Type B pancreatic cell (in vitro differentiated cells): ENCODE measurements at regions not wholly inside any gene's neighbourhood (a gene's known extent, or its start where the extent isn't known, plus 50 kb on each side); places are given as distances from the start of the nearest gene placed in this dataset.

ENCODE experiments used
- DNase-seq: peaks from one replicate; pipeline ENCODE4 v3.0.0; 2021; ENCODE audit warnings: mixed read lengths; ENCODE audit not compliant: unreplicated experiment; ENCODE audit errors: extremely low spot score
- H3K27ac Mint-ChIP-seq: 2 replicates; pipeline ENCODE4 v1.8.0; 2021; ENCODE audit warnings: mild to moderate bottlenecking, mixed read lengths
- H3K27me3 Mint-ChIP-seq: 2 replicates; pipeline ENCODE4 v1.8.0; 2021; ENCODE audit warnings: mixed read lengths
- H3K36me3 Mint-ChIP-seq: 2 replicates; pipeline ENCODE4 v1.8.0; 2021; ENCODE audit warnings: mixed read lengths
- H3K4me1 Mint-ChIP-seq: one replicate; pipeline ENCODE4 v1.8.0; 2021; ENCODE audit warnings: mixed read lengths; ENCODE audit not compliant: unreplicated experiment
- H3K4me3 Mint-ChIP-seq: 2 replicates; pipeline ENCODE4 v1.8.0; 2021; ENCODE audit warnings: mild to moderate bottlenecking, mixed read lengths
- H3K9me3 Mint-ChIP-seq: 2 replicates; pipeline ENCODE4 v1.8.0; 2021; ENCODE audit warnings: mixed read lengths
- TF ChIP-seq, protein P1 (sequence below): fragments of 200-600 bp; sonication (generic); conservative IDR thresholded peaks from 2 replicates; pipeline ENCODE4 v1.5.0; 2021; ENCODE audit warnings: antibody characterized with exemption, mild to moderate bottlenecking

DNA sequence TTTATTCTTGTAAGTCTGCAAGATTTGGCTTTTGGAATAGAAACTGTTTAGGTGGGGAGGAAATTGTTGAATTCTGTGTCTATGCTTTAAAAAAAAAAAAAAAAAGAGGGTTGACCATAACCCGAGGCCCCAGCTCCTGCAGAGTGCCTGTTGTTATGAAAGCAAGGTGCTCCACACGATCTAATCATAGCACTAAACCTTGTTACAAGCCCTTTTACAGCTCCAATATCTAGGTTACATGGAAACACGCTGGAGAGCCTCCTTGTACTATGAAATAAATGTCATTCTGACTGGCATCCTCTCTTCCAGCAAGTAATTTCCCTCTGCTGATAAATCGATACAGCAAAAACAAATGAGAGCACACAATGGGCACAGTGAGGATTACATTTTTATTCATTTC, 303.1 kb upstream of the SOX5 start:
- TF ChIP-seq, protein P1, sequence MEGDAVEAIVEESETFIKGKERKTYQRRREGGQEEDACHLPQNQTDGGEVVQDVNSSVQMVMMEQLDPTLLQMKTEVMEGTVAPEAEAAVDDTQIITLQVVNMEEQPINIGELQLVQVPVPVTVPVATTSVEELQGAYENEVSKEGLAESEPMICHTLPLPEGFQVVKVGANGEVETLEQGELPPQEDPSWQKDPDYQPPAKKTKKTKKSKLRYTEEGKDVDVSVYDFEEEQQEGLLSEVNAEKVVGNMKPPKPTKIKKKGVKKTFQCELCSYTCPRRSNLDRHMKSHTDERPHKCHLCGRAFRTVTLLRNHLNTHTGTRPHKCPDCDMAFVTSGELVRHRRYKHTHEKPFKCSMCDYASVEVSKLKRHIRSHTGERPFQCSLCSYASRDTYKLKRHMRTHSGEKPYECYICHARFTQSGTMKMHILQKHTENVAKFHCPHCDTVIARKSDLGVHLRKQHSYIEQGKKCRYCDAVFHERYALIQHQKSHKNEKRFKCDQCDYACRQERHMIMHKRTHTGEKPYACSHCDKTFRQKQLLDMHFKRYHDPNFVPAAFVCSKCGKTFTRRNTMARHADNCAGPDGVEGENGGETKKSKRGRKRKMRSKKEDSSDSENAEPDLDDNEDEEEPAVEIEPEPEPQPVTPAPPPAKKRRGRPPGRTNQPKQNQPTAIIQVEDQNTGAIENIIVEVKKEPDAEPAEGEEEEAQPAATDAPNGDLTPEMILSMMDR, result no peak
- Mint-ChIP-seq H3K27me3 (peaks cover 13% of the 10 kb centered on the region), H3K36me3 (peaks cover 5% of the 10 kb centered on the region), H3K4me1 (peaks cover 14% of the 10 kb centered on the region), H3K9me3 (peaks cover 3% of the 10 kb centered on the region), H3K27ac (no peak overlapping the region), H3K4me3 (peak overlapping the region; percentile 9)
- no peak for DNase-seq

DNA sequence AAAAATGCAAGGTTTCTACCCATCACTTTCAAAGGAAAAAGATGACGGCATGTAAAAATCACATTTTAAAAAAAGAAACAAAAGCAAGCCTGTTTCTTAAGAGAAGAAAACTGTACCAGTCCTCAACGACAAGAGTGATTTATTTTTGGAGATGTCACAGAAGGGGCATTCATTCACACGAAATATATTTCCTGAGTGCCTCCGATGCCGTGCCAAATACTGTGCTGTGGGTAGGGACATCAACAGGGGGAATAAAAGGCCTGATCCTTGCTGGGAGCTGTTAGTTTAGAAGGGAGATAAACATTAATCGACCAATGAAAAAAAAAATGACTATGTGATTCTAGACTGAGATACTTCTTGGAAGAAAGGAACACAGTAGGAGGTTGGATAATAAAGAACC, 297.5 kb upstream of the SOX5 start:
- DNase-seq, result no peak
- Mint-ChIP-seq H3K9me3 (peaks cover 4% of the 10 kb centered on the region), H3K4me3 (no peak overlapping the region), H3K36me3 (peaks cover 9% of the 10 kb centered on the region), H3K27ac (no peak overlapping the region), H3K27me3 (peaks cover 2% of the 10 kb centered on the region), H3K4me1 (no peaks in the 10 kb centered on the region)
- TF ChIP-seq, protein P1, result no peak

DNA sequence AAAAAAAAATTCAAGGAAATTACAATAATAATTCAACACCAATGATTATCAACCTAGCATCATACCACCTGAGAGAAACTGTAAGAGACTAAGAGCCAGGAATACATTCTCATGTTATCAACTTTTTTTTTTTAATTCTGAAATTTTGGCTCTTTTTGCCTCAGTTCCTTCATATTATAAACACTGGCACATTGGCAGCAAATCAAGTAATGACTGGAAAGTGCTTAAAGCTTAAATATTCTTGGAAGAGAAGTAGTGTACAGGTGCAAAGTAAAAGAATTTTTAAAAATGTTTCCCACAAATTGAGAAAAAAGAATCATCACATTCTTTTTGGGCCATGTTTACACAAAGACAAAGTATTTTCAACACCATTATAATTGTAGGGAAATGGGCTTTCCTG, 296.9 kb upstream of the SOX5 start:
- Mint-ChIP-seq H3K9me3 (peaks cover 4% of the 10 kb centered on the region), H3K27me3 (peaks cover 1% of the 10 kb centered on the region), H3K36me3 (peaks cover 9% of the 10 kb centered on the region), H3K4me3 (no peak overlapping the region), H3K4me1 (no peaks in the 10 kb centered on the region), H3K27ac (no peak overlapping the region)
- TF ChIP-seq, protein P1, result no peak
- DNase-seq, result no peak

DNA sequence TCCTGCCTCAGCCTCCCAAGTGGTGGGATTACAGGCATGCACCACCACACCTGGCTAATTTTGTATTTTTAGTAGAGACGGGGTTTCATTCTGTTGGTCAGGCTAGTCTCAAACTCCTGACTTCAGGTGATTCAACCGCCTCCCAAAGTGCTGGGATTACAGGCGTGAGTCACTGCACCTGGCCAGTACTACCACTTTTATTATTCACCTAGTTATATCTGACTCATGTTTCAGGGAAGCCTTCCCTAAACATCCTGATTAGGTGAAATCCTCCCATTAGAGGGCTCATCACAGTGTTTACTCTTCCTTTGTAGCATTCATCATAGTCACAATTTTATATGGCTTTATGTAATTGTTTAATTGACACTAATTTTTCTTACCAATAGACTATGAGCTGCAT, 295.3 kb upstream of the SOX5 start:
- H3K27ac Mint-ChIP-seq, result no peak overlapping the region
- H3K4me3 Mint-ChIP-seq, result no peak overlapping the region

DNA sequence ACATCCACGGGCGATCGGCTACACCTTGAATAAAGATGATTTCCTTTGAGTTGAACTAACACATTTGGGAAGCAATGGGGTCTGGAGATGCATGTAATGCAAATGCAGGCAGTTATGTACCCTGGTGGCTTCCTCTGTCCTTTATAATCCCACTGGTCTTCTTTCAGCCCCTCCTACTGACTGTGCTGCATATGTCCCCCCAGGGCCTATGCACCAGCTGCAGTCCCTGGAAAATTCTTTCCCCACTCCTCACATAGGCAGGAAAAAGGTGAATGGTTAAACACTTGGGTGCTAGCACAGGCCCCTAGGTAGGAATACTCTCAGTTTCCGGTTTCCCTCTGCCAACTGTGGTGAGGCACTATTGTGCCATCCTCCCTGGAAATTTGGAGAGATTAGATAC, 294.8 kb upstream of the SOX5 start:
- Mint-ChIP-seq H3K9me3 (peaks cover 4% of the 10 kb centered on the region), H3K27me3 (peaks cover 3% of the 10 kb centered on the region), H3K4me3 (no peak overlapping the region), H3K27ac (no peak overlapping the region), H3K36me3 (peaks cover 9% of the 10 kb centered on the region), H3K4me1 (no peaks in the 10 kb centered on the region)
- no peak for DNase-seq
- TF ChIP-seq, protein P1, result no peak

More for the DNA sequence above, 295.3 kb upstream of the SOX5 start:
- Mint-ChIP-seq H3K9me3 (peaks cover 4% of the 10 kb centered on the region), H3K27me3 (peaks cover 3% of the 10 kb centered on the region), H3K36me3 (peaks cover 9% of the 10 kb centered on the region), H3K4me1 (no peaks in the 10 kb centered on the region)
- no peak for DNase-seq
- TF ChIP-seq, protein P1, result no peak

DNA sequence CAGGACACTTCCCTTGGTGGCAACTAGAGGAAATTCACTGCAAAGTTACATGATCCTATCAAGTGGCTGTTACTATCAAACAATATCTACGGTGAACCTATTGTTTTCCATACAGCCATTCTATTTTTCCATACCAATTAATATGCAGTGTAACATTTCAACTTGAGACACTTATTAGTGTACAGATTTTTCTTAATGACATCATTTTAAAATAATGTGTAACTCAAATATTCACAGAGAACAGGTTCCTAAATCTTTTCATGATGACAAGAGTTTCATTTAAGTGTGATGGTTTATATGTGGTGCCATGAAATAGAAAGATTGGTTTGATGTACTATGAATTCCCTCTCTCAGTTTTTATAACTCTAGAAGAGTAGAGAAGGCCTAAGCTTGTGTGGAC, 291.2 kb upstream of the SOX5 start:
- TF ChIP-seq, protein P1, result no peak
- Mint-ChIP-seq H3K9me3 (no peaks in the 10 kb centered on the region), H3K27me3 (peaks cover 3% of the 10 kb centered on the region), H3K4me1 (no peaks in the 10 kb centered on the region), H3K36me3 (peaks cover 8% of the 10 kb centered on the region), H3K4me3 (no peak overlapping the region), H3K27ac (no peak overlapping the region)
- DNase-seq, result no peak
